ENCODE measurements at regions not wholly inside any gene's neighbourhood (a gene's known extent, or its start where the extent isn't known, plus 50 kb on each side); places are given as distances from the start of the nearest gene placed in this dataset.

DNA sequence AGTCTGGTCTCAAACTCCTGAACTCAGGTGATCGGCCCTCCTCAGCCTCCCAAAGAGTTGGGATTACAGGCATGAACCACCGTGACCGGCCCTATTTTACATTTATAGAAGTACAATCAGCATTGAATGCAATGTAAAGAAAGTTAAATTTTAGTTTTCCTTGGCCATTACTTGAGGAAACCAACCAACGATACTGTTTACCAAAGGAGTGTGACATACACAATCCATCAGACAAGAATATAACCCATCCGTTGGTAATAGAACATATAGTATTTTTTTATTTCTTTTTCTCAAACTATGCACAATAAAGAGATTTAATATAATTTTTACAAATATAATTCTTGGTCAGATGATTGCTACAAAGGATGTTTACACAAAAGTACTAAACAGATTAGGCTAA lies 63.1 kb upstream of the MOCS2 start:
- Histone ChIP-seq H2AFZ (ENCODE audit: low read length) (no peak overlapping the region), H3K9me2 (ENCODE audit: insufficient read depth, low read length) (no peaks in the 10 kb centered on the region), H3K4me2 (ENCODE audit: low read length) (no peak overlapping the region), H4K20me1 (ENCODE audit: insufficient read depth, low read length) (no peaks in the 10 kb centered on the region), H3K4me3 (ENCODE audit: low read depth, low read length, poor library complexity, severe bottlenecking) (no peak overlapping the region), H3K36me3 (ENCODE audit: insufficient read depth, low read length) (no peaks in the 10 kb centered on the region), H3K27ac (ENCODE audit: low read depth, low read length, poor library complexity, severe bottlenecking) (no peak overlapping the region), H3K79me2 (ENCODE audit: insufficient read depth, low read depth, low read length) (no peaks in the 10 kb centered on the region), H3K9me3 (ENCODE audit: low read length) (no peaks in the 10 kb centered on the region), H3K4me1 (ENCODE audit: insufficient read depth, low read length, poor library complexity, severe bottlenecking) (no peaks in the 10 kb centered on the region)
- no peak for DNase-seq (ENCODE audit: low spot score)
- intact Hi-C loops (cut with micrococcal nuclease; ENCODE audit: unreplicated experiment) = loop anchor here (5.0 kb wide), 1 partner anchor 1055 kb away; no protein-coding TSS in a partner anchor
- POLR2A ChIA-PET = no interaction called here
- BruUV-seq (replicated peaks) = no TSS peak
- CTCF ChIA-PET (ENCODE audit: unreplicated experiment) = no interaction called here
- TF ChIP-seq, protein P1, sequence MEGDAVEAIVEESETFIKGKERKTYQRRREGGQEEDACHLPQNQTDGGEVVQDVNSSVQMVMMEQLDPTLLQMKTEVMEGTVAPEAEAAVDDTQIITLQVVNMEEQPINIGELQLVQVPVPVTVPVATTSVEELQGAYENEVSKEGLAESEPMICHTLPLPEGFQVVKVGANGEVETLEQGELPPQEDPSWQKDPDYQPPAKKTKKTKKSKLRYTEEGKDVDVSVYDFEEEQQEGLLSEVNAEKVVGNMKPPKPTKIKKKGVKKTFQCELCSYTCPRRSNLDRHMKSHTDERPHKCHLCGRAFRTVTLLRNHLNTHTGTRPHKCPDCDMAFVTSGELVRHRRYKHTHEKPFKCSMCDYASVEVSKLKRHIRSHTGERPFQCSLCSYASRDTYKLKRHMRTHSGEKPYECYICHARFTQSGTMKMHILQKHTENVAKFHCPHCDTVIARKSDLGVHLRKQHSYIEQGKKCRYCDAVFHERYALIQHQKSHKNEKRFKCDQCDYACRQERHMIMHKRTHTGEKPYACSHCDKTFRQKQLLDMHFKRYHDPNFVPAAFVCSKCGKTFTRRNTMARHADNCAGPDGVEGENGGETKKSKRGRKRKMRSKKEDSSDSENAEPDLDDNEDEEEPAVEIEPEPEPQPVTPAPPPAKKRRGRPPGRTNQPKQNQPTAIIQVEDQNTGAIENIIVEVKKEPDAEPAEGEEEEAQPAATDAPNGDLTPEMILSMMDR (conservative IDR thresholded peaks at IDR 0.05; ENCODE audit: low read length) = no peak
- no peak for TF ChIP-seq EZH2phosphoT487 (IDR thresholded peaks at IDR 0.05; ENCODE audit: borderline replicate concordance, low read depth, low read length)

DNA sequence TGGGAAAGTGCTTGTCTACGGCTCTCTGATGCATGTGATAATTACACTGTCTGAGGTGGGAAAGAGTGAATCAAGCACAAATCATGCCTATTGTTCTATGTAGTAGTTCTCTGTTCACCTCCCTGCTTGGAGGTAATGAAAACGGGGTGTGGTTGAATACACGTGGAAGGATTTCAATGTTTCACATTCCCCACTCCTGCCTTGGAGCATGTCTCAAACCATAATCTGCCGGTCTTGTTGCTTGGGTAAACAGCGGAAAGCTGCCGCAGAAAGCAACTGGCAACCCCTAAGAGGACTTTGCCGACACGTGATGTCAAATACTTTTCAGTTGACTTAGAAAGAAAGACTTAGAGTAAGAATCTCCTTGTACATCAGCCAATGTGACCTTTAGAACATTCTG lies 63.5 kb upstream of the MOCS2 start:
- H3K9me3 ChIP-seq (ENCODE audit: low read length) = no peaks in the 10 kb centered on the region
- H2AFZ ChIP-seq (ENCODE audit: low read length) = no peak overlapping the region
- intact Hi-C loops (cut with micrococcal nuclease; ENCODE audit: unreplicated experiment) = loop anchor here (5.0 kb wide), 1 partner anchor 1054 kb away; no protein-coding TSS in a partner anchor
- H3K27ac ChIP-seq (ENCODE audit: low read depth, low read length, poor library complexity, severe bottlenecking) = no peak overlapping the region
- no peaks in the 10 kb centered on the region for H4K20me1 ChIP-seq (ENCODE audit: insufficient read depth, low read length)
- H3K4me1 ChIP-seq (ENCODE audit: insufficient read depth, low read length, poor library complexity, severe bottlenecking) = no peaks in the 10 kb centered on the region
- no peaks in the 10 kb centered on the region for H3K79me2 ChIP-seq (ENCODE audit: insufficient read depth, low read depth, low read length)
- no TSS peak for BruUV-seq (replicated peaks)
- TF ChIP-seq EZH2phosphoT487 (IDR thresholded peaks at IDR 0.05; ENCODE audit: borderline replicate concordance, low read depth, low read length) = no peak
- TF ChIP-seq, protein P1 (conservative IDR thresholded peaks at IDR 0.05; ENCODE audit: low read length) = no peak
- no peaks in the 10 kb centered on the region for H3K9me2 ChIP-seq (ENCODE audit: insufficient read depth, low read length)
- POLR2A ChIA-PET = no interaction called here
- no peak for DNase-seq (ENCODE audit: low spot score)
- CTCF ChIA-PET (ENCODE audit: unreplicated experiment) = no interaction called here
- no peaks in the 10 kb centered on the region for H3K36me3 ChIP-seq (ENCODE audit: insufficient read depth, low read length)
- H3K4me2 ChIP-seq (ENCODE audit: low read length) = no peak overlapping the region
- no peak overlapping the region for H3K4me3 ChIP-seq (ENCODE audit: low read depth, low read length, poor library complexity, severe bottlenecking)

DNA sequence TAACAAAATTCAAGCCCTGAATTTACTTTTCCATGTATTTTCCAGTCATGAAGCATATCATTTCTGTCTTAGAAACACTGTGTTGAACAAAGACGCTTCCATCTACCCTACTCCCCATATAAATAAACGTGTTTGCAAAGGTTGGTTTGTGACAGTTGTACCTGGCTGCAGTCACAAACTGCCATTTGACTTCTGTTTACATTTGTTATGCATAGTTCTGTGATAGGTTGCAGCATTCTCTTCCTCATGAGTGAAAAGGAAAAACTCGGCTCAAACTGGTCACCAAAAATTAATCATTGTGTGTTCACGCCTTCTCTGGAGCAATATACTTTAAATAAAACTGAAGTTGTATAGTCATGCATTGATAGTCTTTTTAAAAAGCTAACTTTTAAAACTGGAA lies 69.3 kb upstream of the MOCS2 start:
- no peaks in the 10 kb centered on the region for H3K9me2 ChIP-seq (ENCODE audit: insufficient read depth, low read length)
- TF ChIP-seq, protein P1 (conservative IDR thresholded peaks at IDR 0.05; ENCODE audit: low read length) = no peak
- no peak for TF ChIP-seq EZH2phosphoT487 (IDR thresholded peaks at IDR 0.05; ENCODE audit: borderline replicate concordance, low read depth, low read length)
- DNase-seq (ENCODE audit: low spot score) = no peak
- no peaks in the 10 kb centered on the region for H3K4me1 ChIP-seq (ENCODE audit: insufficient read depth, low read length, poor library complexity, severe bottlenecking)
- H3K36me3 ChIP-seq (ENCODE audit: insufficient read depth, low read length) = no peaks in the 10 kb centered on the region
- no peak overlapping the region for H3K27ac ChIP-seq (ENCODE audit: low read depth, low read length, poor library complexity, severe bottlenecking)
- no peaks in the 10 kb centered on the region for H4K20me1 ChIP-seq (ENCODE audit: insufficient read depth, low read length)
- intact Hi-C loops (cut with micrococcal nuclease; ENCODE audit: unreplicated experiment) = no loop called here
- ChIA-PET CTCF (ENCODE audit: unreplicated experiment) (no interaction called here), POLR2A (no interaction called here)
- H2AFZ ChIP-seq (ENCODE audit: low read length) = no peak overlapping the region
- no peaks in the 10 kb centered on the region for H3K9me3 ChIP-seq (ENCODE audit: low read length)
- BruUV-seq (replicated peaks) = no TSS peak
- no peak overlapping the region for H3K4me3 ChIP-seq (ENCODE audit: low read depth, low read length, poor library complexity, severe bottlenecking)
- no peaks in the 10 kb centered on the region for H3K79me2 ChIP-seq (ENCODE audit: insufficient read depth, low read depth, low read length)
- no peak overlapping the region for H3K4me2 ChIP-seq (ENCODE audit: low read length)

All from OCI-LY7 (cell line).